ENCODE measurements at regions not wholly inside any gene's neighbourhood (a gene's known extent, or its start where the extent isn't known, plus 50 kb on each side); places are given as distances from the start of the nearest gene placed in this dataset.

DNA sequence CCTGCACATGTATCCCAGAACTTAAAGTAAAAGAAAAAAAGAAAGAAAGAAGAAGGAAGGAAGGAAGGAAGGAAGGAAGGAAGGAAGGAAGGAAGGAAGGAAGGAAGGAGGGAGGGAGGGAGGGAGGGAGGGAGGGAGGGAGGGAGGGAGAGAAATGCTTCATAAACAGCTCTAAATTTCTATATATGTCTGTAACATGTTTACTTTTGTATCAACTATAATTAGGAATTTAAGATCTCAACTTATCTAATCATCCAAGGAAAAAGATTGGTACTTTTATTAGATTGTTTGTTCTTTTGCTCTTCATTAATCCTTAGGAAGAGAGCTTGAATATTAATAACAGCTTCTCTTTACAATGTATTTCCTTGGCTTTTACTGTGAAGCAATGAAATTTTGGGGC is 195.4 kb upstream of the PRMT6 start (continued):
- TF ChIP-seq, protein P1, sequence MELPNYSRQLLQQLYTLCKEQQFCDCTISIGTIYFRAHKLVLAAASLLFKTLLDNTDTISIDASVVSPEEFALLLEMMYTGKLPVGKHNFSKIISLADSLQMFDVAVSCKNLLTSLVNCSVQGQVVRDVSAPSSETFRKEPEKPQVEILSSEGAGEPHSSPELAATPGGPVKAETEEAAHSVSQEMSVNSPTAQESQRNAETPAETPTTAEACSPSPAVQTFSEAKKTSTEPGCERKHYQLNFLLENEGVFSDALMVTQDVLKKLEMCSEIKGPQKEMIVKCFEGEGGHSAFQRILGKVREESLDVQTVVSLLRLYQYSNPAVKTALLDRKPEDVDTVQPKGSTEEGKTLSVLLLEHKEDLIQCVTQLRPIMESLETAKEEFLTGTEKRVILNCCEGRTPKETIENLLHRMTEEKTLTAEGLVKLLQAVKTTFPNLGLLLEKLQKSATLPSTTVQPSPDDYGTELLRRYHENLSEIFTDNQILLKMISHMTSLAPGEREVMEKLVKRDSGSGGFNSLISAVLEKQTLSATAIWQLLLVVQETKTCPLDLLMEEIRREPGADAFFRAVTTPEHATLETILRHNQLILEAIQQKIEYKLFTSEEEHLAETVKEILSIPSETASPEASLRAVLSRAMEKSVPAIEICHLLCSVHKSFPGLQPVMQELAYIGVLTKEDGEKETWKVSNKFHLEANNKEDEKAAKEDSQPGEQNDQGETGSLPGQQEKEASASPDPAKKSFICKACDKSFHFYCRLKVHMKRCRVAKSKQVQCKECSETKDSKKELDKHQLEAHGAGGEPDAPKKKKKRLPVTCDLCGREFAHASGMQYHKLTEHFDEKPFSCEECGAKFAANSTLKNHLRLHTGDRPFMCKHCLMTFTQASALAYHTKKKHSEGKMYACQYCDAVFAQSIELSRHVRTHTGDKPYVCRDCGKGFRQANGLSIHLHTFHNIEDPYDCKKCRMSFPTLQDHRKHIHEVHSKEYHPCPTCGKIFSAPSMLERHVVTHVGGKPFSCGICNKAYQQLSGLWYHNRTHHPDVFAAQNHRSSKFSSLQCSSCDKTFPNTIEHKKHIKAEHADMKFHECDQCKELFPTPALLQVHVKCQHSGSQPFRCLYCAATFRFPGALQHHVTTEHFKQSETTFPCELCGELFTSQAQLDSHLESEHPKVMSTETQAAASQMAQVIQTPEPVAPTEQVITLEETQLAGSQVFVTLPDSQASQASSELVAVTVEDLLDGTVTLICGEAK (IDR thresholded peaks at IDR 0.05; ENCODE audit: borderline replicate concordance), result no peak
- TF ChIP-seq USF1 (IDR thresholded peaks at IDR 0.05; ENCODE audit: borderline replicate concordance, extremely low read length, insufficient read depth, low read depth, low read length) (no peak), LARP7 (IDR thresholded peaks at IDR 0.05) (no peak), PAX5 (IDR thresholded peaks at IDR 0.05; ENCODE audit: borderline replicate concordance, low read depth, low read length) (no peak)
- TF ChIP-seq, protein P2, sequence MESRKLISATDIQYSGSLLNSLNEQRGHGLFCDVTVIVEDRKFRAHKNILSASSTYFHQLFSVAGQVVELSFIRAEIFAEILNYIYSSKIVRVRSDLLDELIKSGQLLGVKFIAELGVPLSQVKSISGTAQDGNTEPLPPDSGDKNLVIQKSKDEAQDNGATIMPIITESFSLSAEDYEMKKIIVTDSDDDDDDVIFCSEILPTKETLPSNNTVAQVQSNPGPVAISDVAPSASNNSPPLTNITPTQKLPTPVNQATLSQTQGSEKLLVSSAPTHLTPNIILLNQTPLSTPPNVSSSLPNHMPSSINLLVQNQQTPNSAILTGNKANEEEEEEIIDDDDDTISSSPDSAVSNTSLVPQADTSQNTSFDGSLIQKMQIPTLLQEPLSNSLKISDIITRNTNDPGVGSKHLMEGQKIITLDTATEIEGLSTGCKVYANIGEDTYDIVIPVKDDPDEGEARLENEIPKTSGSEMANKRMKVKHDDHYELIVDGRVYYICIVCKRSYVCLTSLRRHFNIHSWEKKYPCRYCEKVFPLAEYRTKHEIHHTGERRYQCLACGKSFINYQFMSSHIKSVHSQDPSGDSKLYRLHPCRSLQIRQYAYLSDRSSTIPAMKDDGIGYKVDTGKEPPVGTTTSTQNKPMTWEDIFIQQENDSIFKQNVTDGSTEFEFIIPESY (IDR thresholded peaks at IDR 0.05), result no peak
- TF ChIP-seq, protein P3, sequence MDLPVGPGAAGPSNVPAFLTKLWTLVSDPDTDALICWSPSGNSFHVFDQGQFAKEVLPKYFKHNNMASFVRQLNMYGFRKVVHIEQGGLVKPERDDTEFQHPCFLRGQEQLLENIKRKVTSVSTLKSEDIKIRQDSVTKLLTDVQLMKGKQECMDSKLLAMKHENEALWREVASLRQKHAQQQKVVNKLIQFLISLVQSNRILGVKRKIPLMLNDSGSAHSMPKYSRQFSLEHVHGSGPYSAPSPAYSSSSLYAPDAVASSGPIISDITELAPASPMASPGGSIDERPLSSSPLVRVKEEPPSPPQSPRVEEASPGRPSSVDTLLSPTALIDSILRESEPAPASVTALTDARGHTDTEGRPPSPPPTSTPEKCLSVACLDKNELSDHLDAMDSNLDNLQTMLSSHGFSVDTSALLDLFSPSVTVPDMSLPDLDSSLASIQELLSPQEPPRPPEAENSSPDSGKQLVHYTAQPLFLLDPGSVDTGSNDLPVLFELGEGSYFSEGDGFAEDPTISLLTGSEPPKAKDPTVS (IDR thresholded peaks at IDR 0.05; ENCODE audit: low read depth, low read length), result no peak

All from GM12878 (cell line).